ENCODE measurements at regions not wholly inside any gene's neighbourhood (a gene's known extent, or its start where the extent isn't known, plus 50 kb on each side); places are given as distances from the start of the nearest gene placed in this dataset.
"Not testable (repeated sequence)": the region's sequence is repeated elsewhere in the genome, so short reads cannot be mapped to it uniquely, and the experiment has no call there.

DNA sequence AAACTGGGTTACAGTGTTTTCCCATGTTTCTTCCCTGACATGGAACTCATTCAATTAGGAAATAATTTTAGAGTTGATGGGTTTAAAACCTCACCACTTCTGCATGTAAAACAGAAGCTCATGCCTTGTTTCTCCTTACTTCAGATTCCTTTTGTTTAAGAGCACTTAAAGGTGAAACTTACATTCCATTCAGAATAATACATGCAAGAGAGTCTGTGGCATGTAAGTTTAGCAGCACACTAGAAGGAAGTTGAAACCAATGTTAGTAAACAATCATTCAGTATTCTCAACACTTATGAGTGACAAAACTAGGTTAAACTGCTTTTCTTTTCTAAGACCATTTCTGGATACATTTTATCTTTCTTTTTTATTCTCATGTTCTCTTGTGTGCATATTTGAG, 495.6 kb upstream of the PTCHD4 start:
- no peak overlapping the region for H2AFZ ChIP-seq
- no peak for DNase-seq
- no peaks in the 10 kb centered on the region for H3F3A ChIP-seq (ENCODE audit: insufficient read depth)
- no peaks in the 10 kb centered on the region for H3K9me3 ChIP-seq (ENCODE audit: low read depth)
- no peaks in the 10 kb centered on the region for H3K27me3 ChIP-seq (replicated peaks; ENCODE audit: insufficient read depth)
- TF ChIP-seq EZH2 (IDR thresholded peaks at IDR 0.05; ENCODE audit: insufficient read depth, poor library complexity, severe bottlenecking) (no peak), EZH2phosphoT487 (IDR thresholded peaks at IDR 0.05; ENCODE audit: insufficient read depth, low read depth) (no peak)
- no peak overlapping the region for H3K4me2 ChIP-seq (ENCODE audit: unreplicated experiment)
- H3K79me2 ChIP-seq (ENCODE audit: insufficient read depth) = no peaks in the 10 kb centered on the region
- in situ Hi-C loops (cut with MboI) = no loop called here
- no peaks in the 10 kb centered on the region for H3K4me1 ChIP-seq (ENCODE audit: insufficient read depth)
- H3K36me3 ChIP-seq (ENCODE audit: low read depth) = no peaks in the 10 kb centered on the region
- no peaks in the 10 kb centered on the region for H4K20me1 ChIP-seq (ENCODE audit: insufficient read depth)
- no peak overlapping the region for H3K27ac ChIP-seq
- no peak overlapping the region for H3K9ac ChIP-seq
- H3K4me3 ChIP-seq = no peak overlapping the region
- H3K9me2 ChIP-seq (ENCODE audit: insufficient read depth) = no peaks in the 10 kb centered on the region

- no peak for DNase-seq
- H3K9ac ChIP-seq = no peak overlapping the region
- no peaks in the 10 kb centered on the region for H3K79me2 ChIP-seq (ENCODE audit: insufficient read depth)
- no peak overlapping the region for H2AFZ ChIP-seq
- in situ Hi-C loops (cut with MboI) = no loop called here
- no peaks in the 10 kb centered on the region for H3K9me3 ChIP-seq (ENCODE audit: low read depth)
- TF ChIP-seq EZH2phosphoT487 (IDR thresholded peaks at IDR 0.05; ENCODE audit: insufficient read depth, low read depth) = no peak
- no peak for TF ChIP-seq EZH2 (IDR thresholded peaks at IDR 0.05; ENCODE audit: insufficient read depth, poor library complexity, severe bottlenecking)
- no peaks in the 10 kb centered on the region for H3K27me3 ChIP-seq (replicated peaks; ENCODE audit: insufficient read depth)
- H3K9me2 ChIP-seq (ENCODE audit: insufficient read depth) = no peaks in the 10 kb centered on the region
- no peak overlapping the region for H3K27ac ChIP-seq
- 11 to 18% methylated on average over 3 of the region's 3 CpGs for whole genome bisulfite sequencing, 2 experiments (ENCODE audit: low coverage in 1 of 2, low lambda C conversion rate in 2 of 2, missing lambda C conversion rate in 2 of 2)
- H3K4me2 ChIP-seq (ENCODE audit: unreplicated experiment) = no peak overlapping the region
- no peaks in the 10 kb centered on the region for H3F3A ChIP-seq (ENCODE audit: insufficient read depth)
- H3K4me1 ChIP-seq (ENCODE audit: insufficient read depth) = no peaks in the 10 kb centered on the region
- H3K36me3 ChIP-seq (ENCODE audit: low read depth) = no peaks in the 10 kb centered on the region
- H4K20me1 ChIP-seq (ENCODE audit: insufficient read depth) = no peaks in the 10 kb centered on the region
- H3K4me3 ChIP-seq = no peak overlapping the region
Measured at GRCh38 chr6:48597951-48598350, 487.0 kb upstream of the PTCHD4 start.

GRCh38 chr6:48596830-48597229, 485.8 kb upstream of the PTCHD4 start:
- no peak overlapping the region for H3K27ac ChIP-seq
- no peaks in the 10 kb centered on the region for H3K27me3 ChIP-seq (replicated peaks; ENCODE audit: insufficient read depth)
- no peaks in the 10 kb centered on the region for H3K79me2 ChIP-seq (ENCODE audit: insufficient read depth)
- no peaks in the 10 kb centered on the region for H3K9me2 ChIP-seq (ENCODE audit: insufficient read depth)
- H3K9me3 ChIP-seq (ENCODE audit: low read depth) = no peaks in the 10 kb centered on the region
- H3K4me2 ChIP-seq (ENCODE audit: unreplicated experiment) = no peak overlapping the region
- H2AFZ ChIP-seq = no peak overlapping the region
- H3K9ac ChIP-seq = no peak overlapping the region
- no peak for TF ChIP-seq EZH2phosphoT487 (IDR thresholded peaks at IDR 0.05; ENCODE audit: insufficient read depth, low read depth)
- no peak for TF ChIP-seq EZH2 (IDR thresholded peaks at IDR 0.05; ENCODE audit: insufficient read depth, poor library complexity, severe bottlenecking)
- H3K4me3 ChIP-seq = no peak overlapping the region
- no peaks in the 10 kb centered on the region for H3K4me1 ChIP-seq (ENCODE audit: insufficient read depth)
- in situ Hi-C loops (cut with MboI) = no loop called here
- H4K20me1 ChIP-seq (ENCODE audit: insufficient read depth) = no peaks in the 10 kb centered on the region
- DNase-seq = no peak
- H3F3A ChIP-seq (ENCODE audit: insufficient read depth) = no peaks in the 10 kb centered on the region
- H3K36me3 ChIP-seq (ENCODE audit: low read depth) = no peaks in the 10 kb centered on the region

GRCh38 chr6:48591158-48591557, 480.2 kb upstream of the PTCHD4 start:
- H2AFZ ChIP-seq; H3K4me3 ChIP-seq; H3K27ac ChIP-seq; H3K27me3 ChIP-seq (replicated peaks; ENCODE audit: insufficient read depth); H4K20me1 ChIP-seq (ENCODE audit: insufficient read depth); H3K9ac ChIP-seq; H3K36me3 ChIP-seq (ENCODE audit: low read depth); H3F3A ChIP-seq (ENCODE audit: insufficient read depth); in situ Hi-C loops (cut with MboI); H3K4me2 ChIP-seq (ENCODE audit: unreplicated experiment); H3K9me2 ChIP-seq (ENCODE audit: insufficient read depth); H3K9me3 ChIP-seq (ENCODE audit: low read depth); DNase-seq; H3K4me1 ChIP-seq (ENCODE audit: insufficient read depth); H3K79me2 ChIP-seq (ENCODE audit: insufficient read depth): not testable (repeated sequence)

DNA sequence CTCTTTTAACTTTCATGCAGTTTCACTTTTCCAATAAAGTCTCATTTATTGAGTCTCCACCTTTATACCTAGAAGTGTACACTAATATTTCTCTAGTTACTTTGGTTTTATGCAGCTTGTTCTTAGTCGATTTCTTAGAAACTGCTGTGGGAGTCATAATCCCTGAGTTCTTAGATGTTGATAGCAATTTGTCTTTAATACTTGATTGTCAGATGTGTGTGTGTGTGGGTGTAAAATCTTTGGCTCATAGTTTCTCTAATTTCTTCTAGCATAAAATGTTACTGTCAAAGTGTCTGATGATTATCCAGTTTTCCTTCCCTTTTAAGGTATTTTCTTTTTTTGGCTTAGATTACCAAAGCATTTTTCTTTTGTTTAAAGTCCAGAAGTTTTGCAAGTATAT, 473.8 kb upstream of the PTCHD4 start:
- H3K4me2 ChIP-seq (ENCODE audit: unreplicated experiment) = no peak overlapping the region
- no peaks in the 10 kb centered on the region for H3K79me2 ChIP-seq (ENCODE audit: insufficient read depth)
- no peak overlapping the region for H3K27ac ChIP-seq
- no peak for DNase-seq
- H3K9me3 ChIP-seq (ENCODE audit: low read depth) = no peaks in the 10 kb centered on the region
- no peak overlapping the region for H3K4me3 ChIP-seq
- H3K9me2 ChIP-seq (ENCODE audit: insufficient read depth) = no peaks in the 10 kb centered on the region
- no peaks in the 10 kb centered on the region for H4K20me1 ChIP-seq (ENCODE audit: insufficient read depth)
- H3K9ac ChIP-seq = no peak overlapping the region
- no peaks in the 10 kb centered on the region for H3K36me3 ChIP-seq (ENCODE audit: low read depth)
- TF ChIP-seq EZH2 (IDR thresholded peaks at IDR 0.05; ENCODE audit: insufficient read depth, poor library complexity, severe bottlenecking) = no peak
- TF ChIP-seq EZH2phosphoT487 (IDR thresholded peaks at IDR 0.05; ENCODE audit: insufficient read depth, low read depth) = no peak
- no peaks in the 10 kb centered on the region for H3K4me1 ChIP-seq (ENCODE audit: insufficient read depth)
- in situ Hi-C loops (cut with MboI) = no loop called here
- H3K27me3 ChIP-seq (replicated peaks; ENCODE audit: insufficient read depth) = no peaks in the 10 kb centered on the region
- H3F3A ChIP-seq (ENCODE audit: insufficient read depth) = no peaks in the 10 kb centered on the region
- 30 to 33% methylated on average over 1 of the region's 1 CpG for WGBS, 2 experiments (ENCODE audit: low coverage in 1 of 2, low lambda C conversion rate in 2 of 2, missing lambda C conversion rate in 2 of 2)
- no peak overlapping the region for H2AFZ ChIP-seq

All from GM23248 (cell line).